Lung (tissue), 11 donors: ENCODE measurements at regions not wholly inside any gene's neighbourhood (a gene's known extent, or its start where the extent isn't known, plus 50 kb on each side); places are given as distances from the start of the nearest gene placed in this dataset.

Experiments used
- ATAC-seq: fragments of 200-7000 bp; cut with Tn5 transposase; one replicate; pipeline ENCODE4 v1.9.1; 2020; ENCODE audit warnings: moderate number of reproducible peaks; ENCODE audit not compliant: insufficient read depth, low FRiP score
- DNase-seq, 3 donors: peaks; one replicate each; pipeline ENCODE4 v3.0.0-alpha.2; 2013 to 2017
- H3K27ac ChIP-seq, 2 donors: one replicate each; pipeline ENCODE4 v1.5.1; 2013; ENCODE audit warnings: mild to moderate bottlenecking in 2 of 2, moderate library complexity in 2 of 2, control low read depth in 1 of 2, inconsistent platforms in 1 of 2, low read depth in 1 of 2, low read length in 1 of 2
- H3K27me3 ChIP-seq, 3 donors: one replicate each; pipeline ENCODE4 v1.5.1; 2013; ENCODE audit warnings: low read length in 2 of 3; ENCODE audit not compliant: control insufficient read depth in 3 of 3, insufficient read depth in 3 of 3
- H3K36me3 ChIP-seq, 4 donors: one replicate each; pipeline ENCODE4 v1.5.1; 2013; ENCODE audit warnings: low read length in 4 of 4, mild to moderate bottlenecking in 1 of 4, moderate library complexity in 1 of 4; ENCODE audit not compliant: control insufficient read depth in 4 of 4, insufficient read depth in 4 of 4
- H3K4me1 ChIP-seq, 5 donors: one replicate each; pipeline ENCODE4 v1.5.1; 2013; ENCODE audit warnings: low read length in 5 of 5, mild to moderate bottlenecking in 2 of 5, moderate library complexity in 1 of 5; ENCODE audit not compliant: control insufficient read depth in 5 of 5, insufficient read depth in 5 of 5
- H3K4me3 ChIP-seq: one replicate; pipeline ENCODE4 v1.5.1; 2013; ENCODE audit warnings: mild to moderate bottlenecking, control low read depth, moderate library complexity
- H3K9ac ChIP-seq, 2 donors: one replicate each; pipeline ENCODE4 v1.5.1; 2013; ENCODE audit warnings: low read length in 2 of 2, control low read depth in 1 of 2; ENCODE audit not compliant: insufficient read depth in 1 of 2
- H3K9me3 ChIP-seq, 4 donors: one replicate each; pipeline ENCODE4 v1.5.1; 2013; ENCODE audit warnings: low read length in 3 of 4, mild to moderate bottlenecking in 1 of 4, moderate library complexity in 1 of 4; ENCODE audit not compliant: control insufficient read depth in 4 of 4, insufficient read depth in 3 of 4
- WGBS, 2 donors: extraction: QIAGEN DNeasy Blood & Tissue Kit; methylation state at CpG; one replicate each; pipeline ENCODE4 v1.1.7; 2013; 5-methylcytosine and 5-hydroxymethylcytosine counted together
- TF ChIP-seq, protein P1 (sequence below): IDR thresholded peaks from 2 replicates; pipeline ENCODE4 v1.5.1; 2012; ENCODE audit warnings: mild to moderate bottlenecking; ENCODE audit errors: control extremely low read depth, extremely low read depth
- donor health status: control.
- donor health status: control.
- donor health status: Bipolar disorder and iron deficiency.
- donor health status: healthy.
- donor health status: DM: yes; HTN: yes; CAD: no.

DNA sequence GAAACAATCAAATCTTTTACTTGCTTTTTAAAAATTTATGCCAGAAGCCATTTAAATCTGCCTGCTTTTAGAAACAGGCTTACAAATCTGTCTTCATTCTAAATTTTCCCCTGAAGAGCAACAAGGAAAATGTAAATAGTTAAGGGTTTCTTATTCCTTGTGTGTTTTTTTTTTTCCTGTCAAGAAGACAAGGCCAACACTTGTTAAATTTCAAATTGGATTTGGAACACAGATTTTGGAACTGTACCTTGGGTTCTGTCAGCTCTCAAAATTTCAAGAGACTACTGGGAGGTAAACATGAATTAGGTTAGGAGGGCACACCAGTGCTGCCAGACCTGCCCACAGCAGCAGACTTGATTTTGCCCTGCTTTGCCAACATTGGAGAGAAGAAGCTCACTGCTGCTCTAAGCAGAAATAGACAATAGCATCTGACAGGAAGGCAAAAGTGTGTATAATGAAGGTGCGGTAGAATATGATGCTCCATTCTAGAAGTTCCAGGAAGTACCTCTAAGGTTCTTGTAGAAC, 121.7 kb downstream of the NHLRC3 start:
- ATAC-seq = no peak

DNA sequence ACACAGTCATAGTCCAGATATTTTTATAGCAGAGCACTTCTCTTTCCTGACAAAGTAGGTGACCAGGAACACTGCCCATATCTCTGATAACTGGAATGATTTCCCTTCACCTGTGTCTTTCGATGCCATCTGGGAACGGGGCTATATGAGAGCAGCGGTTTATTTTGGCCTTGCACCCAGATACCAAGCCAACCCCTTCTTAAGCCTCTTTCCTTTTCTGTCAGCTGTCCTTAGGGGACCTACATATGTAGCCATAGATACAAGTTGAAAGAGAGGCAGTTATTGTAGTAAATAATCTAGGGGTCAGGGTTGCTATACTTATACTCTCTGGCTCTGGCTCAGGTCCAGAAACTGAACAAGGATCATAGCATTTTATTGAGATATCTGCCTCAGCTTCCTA, 128.8 kb downstream of the NHLRC3 start:
- DNase-seq (no peak), ATAC-seq (no peak)
- H3K9ac ChIP-seq = no peak overlapping the region
- H3K27ac ChIP-seq = no peak overlapping the region
- H3K4me1 ChIP-seq = peaks cover 0 to 7% (median 4%) of the 10 kb centered on the region in 5 donors
- no peak overlapping the region for H3K4me3 ChIP-seq
- H3K36me3 ChIP-seq = no peaks in the 10 kb centered on the region
- no peaks in the 10 kb centered on the region for H3K27me3 ChIP-seq
- TF ChIP-seq, protein P1, sequence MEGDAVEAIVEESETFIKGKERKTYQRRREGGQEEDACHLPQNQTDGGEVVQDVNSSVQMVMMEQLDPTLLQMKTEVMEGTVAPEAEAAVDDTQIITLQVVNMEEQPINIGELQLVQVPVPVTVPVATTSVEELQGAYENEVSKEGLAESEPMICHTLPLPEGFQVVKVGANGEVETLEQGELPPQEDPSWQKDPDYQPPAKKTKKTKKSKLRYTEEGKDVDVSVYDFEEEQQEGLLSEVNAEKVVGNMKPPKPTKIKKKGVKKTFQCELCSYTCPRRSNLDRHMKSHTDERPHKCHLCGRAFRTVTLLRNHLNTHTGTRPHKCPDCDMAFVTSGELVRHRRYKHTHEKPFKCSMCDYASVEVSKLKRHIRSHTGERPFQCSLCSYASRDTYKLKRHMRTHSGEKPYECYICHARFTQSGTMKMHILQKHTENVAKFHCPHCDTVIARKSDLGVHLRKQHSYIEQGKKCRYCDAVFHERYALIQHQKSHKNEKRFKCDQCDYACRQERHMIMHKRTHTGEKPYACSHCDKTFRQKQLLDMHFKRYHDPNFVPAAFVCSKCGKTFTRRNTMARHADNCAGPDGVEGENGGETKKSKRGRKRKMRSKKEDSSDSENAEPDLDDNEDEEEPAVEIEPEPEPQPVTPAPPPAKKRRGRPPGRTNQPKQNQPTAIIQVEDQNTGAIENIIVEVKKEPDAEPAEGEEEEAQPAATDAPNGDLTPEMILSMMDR = no peak
- peaks cover 0 to 2% (median 0%) of the 10 kb centered on the region in 4 donors for H3K9me3 ChIP-seq
- 63 to 65% methylated on average over 3 of the region's 3 CpGs for WGBS, 2 donors

More for the DNA sequence above, 121.7 kb downstream of the NHLRC3 start:
- Histone ChIP-seq H3K36me3 (no peaks in the 10 kb centered on the region), H3K27ac (no peak overlapping the region), H3K9me3 (no peaks in the 10 kb centered on the region), H3K27me3 (no peaks in the 10 kb centered on the region), H3K4me1 (peaks cover 0 to 13% (median 0%) of the 10 kb centered on the region in 5 donors), H3K9ac (no peak overlapping the region), H3K4me3 (no peak overlapping the region)
- DNase-seq = no peak
- WGBS, 2 donors = 77 to 92% methylated on average over 1 of the region's 1 CpG
- TF ChIP-seq, protein P1 = no peak

DNA sequence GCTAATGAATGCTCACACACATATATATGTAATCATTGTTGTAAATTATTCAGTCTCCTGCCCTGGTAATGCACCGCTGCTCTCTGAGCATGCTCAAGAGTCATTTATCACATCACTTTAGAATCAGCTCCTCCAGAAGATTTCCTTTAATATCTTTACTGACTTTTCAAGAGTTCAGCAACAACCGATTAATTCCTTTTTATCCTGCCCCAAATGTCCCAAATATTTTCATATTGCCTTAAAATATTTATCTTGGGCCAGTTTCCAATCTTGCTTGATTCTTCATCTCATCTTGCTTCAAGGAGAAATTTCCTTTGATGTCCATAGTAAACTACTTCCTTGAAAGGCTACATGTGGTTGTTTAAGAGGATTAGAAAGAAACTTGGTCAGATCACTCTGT, 132.5 kb downstream of the NHLRC3 start:
- Histone ChIP-seq H3K9me3 (peaks cover 0 to 2% (median 0%) of the 10 kb centered on the region in 4 donors), H3K36me3 (no peaks in the 10 kb centered on the region), H3K9ac (peak overlapping the region in 1 of 2 donors; percentile 8), H3K4me1 (peaks cover 0 to 7% (median 4%) of the 10 kb centered on the region in 5 donors), H3K27ac (no peak overlapping the region), H3K27me3 (no peaks in the 10 kb centered on the region), H3K4me3 (no peak overlapping the region)
- DNase-seq = peak in 2 of 3 donors; percentile 73 to 82
- 53 to 74% methylated on average over 2 of the region's 2 CpGs for WGBS, 2 donors
- no peak for ATAC-seq
- TF ChIP-seq, protein P1 = no peak

DNA sequence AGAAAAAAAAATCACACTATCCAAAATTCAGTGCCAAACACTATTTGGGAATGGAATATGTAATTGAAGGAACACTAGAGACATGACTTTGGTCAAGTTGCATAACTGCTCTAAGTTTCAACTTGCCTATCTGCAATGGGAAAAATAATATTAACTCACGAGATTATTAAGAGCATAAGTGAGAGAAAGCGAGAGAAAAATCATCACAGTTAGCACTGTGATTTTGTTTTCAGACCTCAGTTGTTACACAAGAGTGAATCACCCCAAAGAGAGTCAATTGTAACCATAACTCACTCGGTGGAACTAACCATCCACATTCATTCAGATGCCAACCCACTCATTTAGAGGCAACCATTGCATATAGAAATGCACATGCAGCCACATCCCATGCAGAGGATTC, 147.1 kb downstream of the NHLRC3 start:
- 77 to 82% methylated on average over 3 of the region's 3 CpGs for WGBS, 2 donors
- ATAC-seq = no peak
- Histone ChIP-seq H3K4me1 (peaks cover 0 to 7% (median 0%) of the 10 kb centered on the region in 5 donors), H3K4me3 (no peak overlapping the region), H3K9ac (no peak overlapping the region), H3K9me3 (no peaks in the 10 kb centered on the region), H3K36me3 (no peaks in the 10 kb centered on the region), H3K27ac (no peak overlapping the region), H3K27me3 (no peaks in the 10 kb centered on the region)
- no peak for DNase-seq
- TF ChIP-seq, protein P1 = no peak
